ENCODE measurements at regions not wholly inside any gene's neighbourhood (a gene's known extent, or its start where the extent isn't known, plus 50 kb on each side); places are given as distances from the start of the nearest gene placed in this dataset.

- Histone ChIP-seq H3K4me3 (ENCODE audit: low read length) (no peak overlapping the region), H3K4me1 (ENCODE audit: insufficient read depth, low read length) (peaks cover 5% of the 10 kb centered on the region), H3K27ac (ENCODE audit: low read length) (no peak overlapping the region), H3K9ac (ENCODE audit: low read depth, low read length) (no peak overlapping the region), H3K36me3 (ENCODE audit: insufficient read depth, low read depth, low read length) (no peaks in the 10 kb centered on the region), H3K9me3 (ENCODE audit: insufficient read depth, low read depth, low read length) (no peaks in the 10 kb centered on the region; the same call in 1 of the 2 replicates), H3K27me3 (ENCODE audit: insufficient read depth, low read length) (no peaks in the 10 kb centered on the region; the same call in 1 of the 2 replicates)
Measured at GRCh38 chr12:115337693-115338543, 653.9 kb upstream of the TBX3 start.

- H3K4me1 ChIP-seq (ENCODE audit: insufficient read depth, low read length): peaks cover 5% of the 10 kb centered on the region
- H3K27ac ChIP-seq (ENCODE audit: low read length): no peak overlapping the region
- H3K9me3 ChIP-seq (ENCODE audit: insufficient read depth, low read depth, low read length): no peaks in the 10 kb centered on the region
- no peaks in the 10 kb centered on the region; the same call in 1 of the 2 replicates for H3K27me3 ChIP-seq (ENCODE audit: insufficient read depth, low read length)
- H3K4me3 ChIP-seq (ENCODE audit: low read length): no peak overlapping the region
- H3K36me3 ChIP-seq (ENCODE audit: insufficient read depth, low read depth, low read length): no peaks in the 10 kb centered on the region
- H3K9ac ChIP-seq (ENCODE audit: low read depth, low read length): no peak overlapping the region
Measured at GRCh38 chr12:115336506-115336905, 652.5 kb upstream of the TBX3 start.

- no peaks in the 10 kb centered on the region; the same call in 1 of the 2 replicates for H3K27me3 ChIP-seq (ENCODE audit: insufficient read depth, low read length)
- H3K9me3 ChIP-seq (ENCODE audit: insufficient read depth, low read depth, low read length): no peaks in the 10 kb centered on the region
- no peak overlapping the region for H3K9ac ChIP-seq (ENCODE audit: low read depth, low read length)
Measured at GRCh38 chr12:115335594-115335993, 651.6 kb upstream of the TBX3 start.

GRCh38 chr12:115335048-115335447, 651.1 kb upstream of the TBX3 start:
- peaks cover 5% of the 10 kb centered on the region for H3K4me1 ChIP-seq (ENCODE audit: insufficient read depth, low read length)

More at GRCh38 chr12:115335594-115335993, 651.6 kb upstream of the TBX3 start:
- H3K4me1 ChIP-seq (ENCODE audit: insufficient read depth, low read length): peaks cover 5% of the 10 kb centered on the region
- H3K4me3 ChIP-seq (ENCODE audit: low read length): no peak overlapping the region
- no peak overlapping the region for H3K27ac ChIP-seq (ENCODE audit: low read length)
- no peaks in the 10 kb centered on the region for H3K36me3 ChIP-seq (ENCODE audit: insufficient read depth, low read depth, low read length)

GRCh38 chr12:115332945-115333344, 649.0 kb upstream of the TBX3 start:
- no peaks in the 10 kb centered on the region; the same call in 1 of the 2 replicates for H3K27me3 ChIP-seq (ENCODE audit: insufficient read depth, low read length)
- no peak overlapping the region for H3K4me3 ChIP-seq (ENCODE audit: low read length)
- no peak overlapping the region for H3K27ac ChIP-seq (ENCODE audit: low read length)
- H3K4me1 ChIP-seq (ENCODE audit: insufficient read depth, low read length): no peaks in the 10 kb centered on the region
- H3K9ac ChIP-seq (ENCODE audit: low read depth, low read length): no peak overlapping the region
- H3K36me3 ChIP-seq (ENCODE audit: insufficient read depth, low read depth, low read length): no peaks in the 10 kb centered on the region
- H3K9me3 ChIP-seq (ENCODE audit: insufficient read depth, low read depth, low read length): no peaks in the 10 kb centered on the region

More at GRCh38 chr12:115335048-115335447, 651.1 kb upstream of the TBX3 start:
- Histone ChIP-seq H3K36me3 (ENCODE audit: insufficient read depth, low read depth, low read length) (no peaks in the 10 kb centered on the region), H3K4me3 (ENCODE audit: low read length) (no peak overlapping the region), H3K9me3 (ENCODE audit: insufficient read depth, low read depth, low read length) (no peaks in the 10 kb centered on the region), H3K27ac (ENCODE audit: low read length) (no peak overlapping the region), H3K9ac (ENCODE audit: low read depth, low read length) (no peak overlapping the region), H3K27me3 (ENCODE audit: insufficient read depth, low read length) (no peaks in the 10 kb centered on the region; the same call in 1 of the 2 replicates)

GRCh38 chr12:115325858-115326257, 641.9 kb upstream of the TBX3 start:
- Histone ChIP-seq H3K4me3 (ENCODE audit: low read length) (no peak overlapping the region), H3K27me3 (ENCODE audit: insufficient read depth, low read length) (no peaks in the 10 kb centered on the region), H3K4me1 (ENCODE audit: insufficient read depth, low read length) (no peaks in the 10 kb centered on the region), H3K9me3 (ENCODE audit: insufficient read depth, low read depth, low read length) (no peaks in the 10 kb centered on the region), H3K27ac (ENCODE audit: low read length) (no peak overlapping the region), H3K36me3 (ENCODE audit: insufficient read depth, low read depth, low read length) (no peaks in the 10 kb centered on the region), H3K9ac (ENCODE audit: low read depth, low read length) (no peak overlapping the region)

- no peak overlapping the region for H3K4me3 ChIP-seq (ENCODE audit: low read length)
- H3K27ac ChIP-seq (ENCODE audit: low read length): no peak overlapping the region
- H3K9ac ChIP-seq (ENCODE audit: low read depth, low read length): no peak overlapping the region
- no peaks in the 10 kb centered on the region for H3K36me3 ChIP-seq (ENCODE audit: insufficient read depth, low read depth, low read length)
- H3K4me1 ChIP-seq (ENCODE audit: insufficient read depth, low read length): no peaks in the 10 kb centered on the region
- no peaks in the 10 kb centered on the region for H3K27me3 ChIP-seq (ENCODE audit: insufficient read depth, low read length)
- no peaks in the 10 kb centered on the region for H3K9me3 ChIP-seq (ENCODE audit: insufficient read depth, low read depth, low read length)
Measured at GRCh38 chr12:115324949-115325593, 641.1 kb upstream of the TBX3 start.

GRCh38 chr12:115323223-115323905, 639.4 kb upstream of the TBX3 start:
- H3K9me3 ChIP-seq (ENCODE audit: insufficient read depth, low read depth, low read length): no peaks in the 10 kb centered on the region
- no peak overlapping the region for H3K9ac ChIP-seq (ENCODE audit: low read depth, low read length)
- no peaks in the 10 kb centered on the region for H3K4me1 ChIP-seq (ENCODE audit: insufficient read depth, low read length)
- H3K27ac ChIP-seq (ENCODE audit: low read length): no peak overlapping the region
- no peak overlapping the region for H3K4me3 ChIP-seq (ENCODE audit: low read length)
- H3K27me3 ChIP-seq (ENCODE audit: insufficient read depth, low read length): no peaks in the 10 kb centered on the region
- no peaks in the 10 kb centered on the region for H3K36me3 ChIP-seq (ENCODE audit: insufficient read depth, low read depth, low read length)

GRCh38 chr12:115322275-115322674, 638.3 kb upstream of the TBX3 start:
- Histone ChIP-seq H3K4me3 (ENCODE audit: low read length) (no peak overlapping the region), H3K27me3 (ENCODE audit: insufficient read depth, low read length) (no peaks in the 10 kb centered on the region), H3K9ac (ENCODE audit: low read depth, low read length) (no peak overlapping the region), H3K36me3 (ENCODE audit: insufficient read depth, low read depth, low read length) (no peaks in the 10 kb centered on the region), H3K27ac (ENCODE audit: low read length) (no peak overlapping the region), H3K9me3 (ENCODE audit: insufficient read depth, low read depth, low read length) (no peaks in the 10 kb centered on the region), H3K4me1 (ENCODE audit: insufficient read depth, low read length) (no peaks in the 10 kb centered on the region)

- Histone ChIP-seq H3K4me1 (ENCODE audit: insufficient read depth, low read length) (no peaks in the 10 kb centered on the region), H3K27ac (ENCODE audit: low read length) (no peak overlapping the region), H3K9ac (ENCODE audit: low read depth, low read length) (no peak overlapping the region), H3K27me3 (ENCODE audit: insufficient read depth, low read length) (no peaks in the 10 kb centered on the region), H3K4me3 (ENCODE audit: low read length) (no peak overlapping the region), H3K9me3 (ENCODE audit: insufficient read depth, low read depth, low read length) (no peaks in the 10 kb centered on the region), H3K36me3 (ENCODE audit: insufficient read depth, low read depth, low read length) (no peaks in the 10 kb centered on the region)
Measured at GRCh38 chr12:115320967-115321366, 637.0 kb upstream of the TBX3 start.

- Histone ChIP-seq H3K4me1 (ENCODE audit: insufficient read depth, low read length) (no peaks in the 10 kb centered on the region), H3K27me3 (ENCODE audit: insufficient read depth, low read length) (no peaks in the 10 kb centered on the region), H3K9me3 (ENCODE audit: insufficient read depth, low read depth, low read length) (no peaks in the 10 kb centered on the region), H3K9ac (ENCODE audit: low read depth, low read length) (no peak overlapping the region), H3K4me3 (ENCODE audit: low read length) (no peak overlapping the region), H3K36me3 (ENCODE audit: insufficient read depth, low read depth, low read length) (no peaks in the 10 kb centered on the region), H3K27ac (ENCODE audit: low read length) (no peak overlapping the region)
Measured at GRCh38 chr12:115320451-115320850, 636.5 kb upstream of the TBX3 start.

All from iPS-20b (cell line).